IPS-18a (cell line): ENCODE measurements at regions not wholly inside any gene's neighbourhood (a gene's known extent, or its start where the extent isn't known, plus 50 kb on each side); places are given as distances from the start of the nearest gene placed in this dataset.

Source experiments
- H3K27ac ChIP-seq: one replicate; pipeline ENCODE4 v1.5.1; 2013; ENCODE audit warnings: low read length
- H3K27me3 ChIP-seq: one replicate; pipeline ENCODE4 v1.6.1; 2013; ENCODE audit warnings: mild to moderate bottlenecking, low read length; ENCODE audit not compliant: control insufficient read depth, insufficient read depth
- H3K36me3 ChIP-seq: one replicate; pipeline ENCODE4 v1.6.1; 2013; ENCODE audit warnings: low read depth, low read length; ENCODE audit not compliant: control insufficient read depth
- H3K4me1 ChIP-seq: one replicate; pipeline ENCODE4 v1.6.1; 2013; ENCODE audit warnings: low read depth, low read length; ENCODE audit not compliant: control insufficient read depth
- H3K4me3 ChIP-seq: one replicate; pipeline ENCODE4 v1.5.1; 2013; ENCODE audit warnings: low read length
- H3K9ac ChIP-seq: one replicate; pipeline ENCODE4 v1.6.1; 2013; ENCODE audit warnings: mild to moderate bottlenecking, low read length, moderate library complexity
- H3K9me3 ChIP-seq: one replicate; pipeline ENCODE4 v1.6.1; 2013; ENCODE audit warnings: low read depth, low read length; ENCODE audit not compliant: control insufficient read depth

- Histone ChIP-seq H3K36me3 (no peaks in the 10 kb centered on the region), H3K27ac (no peak overlapping the region), H3K4me3 (no peak overlapping the region), H3K9me3 (peaks cover 1% of the 10 kb centered on the region), H3K4me1 (peaks cover 21% of the 10 kb centered on the region), H3K9ac (no peak overlapping the region), H3K27me3 (no peaks in the 10 kb centered on the region)
These were observed 160.1 kb downstream of the PFKFB3 start for GRCh38 chr10:6362879-6363278.

GRCh38 chr10:6363511-6363910, 160.8 kb downstream of the PFKFB3 start:
- Histone ChIP-seq H3K4me3 (no peak overlapping the region), H3K27ac (no peak overlapping the region), H3K9ac (no peak overlapping the region), H3K4me1 (peaks cover 21% of the 10 kb centered on the region), H3K36me3 (no peaks in the 10 kb centered on the region), H3K9me3 (no peaks in the 10 kb centered on the region), H3K27me3 (no peaks in the 10 kb centered on the region)

GRCh38 chr10:6364283-6364682, 161.6 kb downstream of the PFKFB3 start:
- peaks cover 21% of the 10 kb centered on the region for H3K4me1 ChIP-seq
- H3K9ac ChIP-seq, result no peak overlapping the region
- H3K27ac ChIP-seq, result no peak overlapping the region
- no peaks in the 10 kb centered on the region for H3K27me3 ChIP-seq
- H3K36me3 ChIP-seq, result no peaks in the 10 kb centered on the region
- no peak overlapping the region for H3K4me3 ChIP-seq
- no peaks in the 10 kb centered on the region for H3K9me3 ChIP-seq

- peaks cover 21% of the 10 kb centered on the region for H3K4me1 ChIP-seq
- H3K9ac ChIP-seq, result no peak overlapping the region
- H3K4me3 ChIP-seq, result no peak overlapping the region
- no peaks in the 10 kb centered on the region for H3K36me3 ChIP-seq
- no peaks in the 10 kb centered on the region for H3K9me3 ChIP-seq
- H3K27me3 ChIP-seq, result no peaks in the 10 kb centered on the region
- H3K27ac ChIP-seq, result no peak overlapping the region
These were observed 162.2 kb downstream of the PFKFB3 start for GRCh38 chr10:6364893-6365292.

- H3K9ac ChIP-seq, result no peak overlapping the region
- no peaks in the 10 kb centered on the region for H3K36me3 ChIP-seq
- H3K27ac ChIP-seq, result no peak overlapping the region
- H3K4me3 ChIP-seq, result peak overlapping the region; percentile 4
- no peaks in the 10 kb centered on the region for H3K27me3 ChIP-seq
- no peaks in the 10 kb centered on the region for H3K9me3 ChIP-seq
- H3K4me1 ChIP-seq, result peaks cover 21% of the 10 kb centered on the region
These were observed 162.7 kb downstream of the PFKFB3 start for GRCh38 chr10:6365384-6365783.
